Activated CD8-positive, alpha-beta memory T cell treated with anti-CD3 and anti-CD28 coated beads for 1 hour (primary cell): ENCODE measurements at regions not wholly inside any gene's neighbourhood (a gene's known extent, or its start where the extent isn't known, plus 50 kb on each side); places are given as distances from the start of the nearest gene placed in this dataset.
"Not testable (repeated sequence)": the region's sequence is repeated elsewhere in the genome, so short reads cannot be mapped to it uniquely, and the experiment has no call there.

ENCODE experiments used
- DNase-seq, 2 donors: peaks; one replicate each; pipeline ENCODE4 v3.0.0-alpha.2; 2020; ENCODE audit warnings: low read depth in 1 of 2; ENCODE audit errors: extremely low read depth in 1 of 2

- no peak for DNase-seq
These were observed 767.7 kb downstream of the DTWD2 start for GRCh38 chr5:118220556-118221195.

- no peak for DNase-seq
These were observed 776.7 kb downstream of the DTWD2 start for GRCh38 chr5:118211606-118212005.

DNA sequence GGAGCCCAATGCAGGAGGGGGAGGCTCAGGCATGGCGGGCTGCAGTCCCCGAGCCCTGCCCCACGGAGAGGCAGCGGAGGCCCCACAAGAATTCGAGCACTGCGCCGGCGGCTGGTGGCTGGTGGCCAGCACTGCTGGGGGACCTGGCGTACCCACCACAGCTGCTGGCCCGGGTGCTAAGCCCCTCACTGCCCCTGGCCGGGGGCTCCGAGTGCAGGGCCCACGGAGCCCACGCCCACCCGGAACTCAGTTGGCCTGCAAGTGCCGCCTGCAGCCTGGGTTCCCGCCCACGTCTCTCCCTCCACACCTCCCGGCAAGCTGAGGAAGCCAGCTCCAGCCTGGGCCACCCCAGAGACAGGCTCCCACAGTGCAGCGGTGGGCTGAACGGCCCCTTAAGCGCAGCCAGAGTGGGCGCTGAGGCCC, 780.3 kb downstream of the DTWD2 start:
- DNase-seq: no peak

DNA sequence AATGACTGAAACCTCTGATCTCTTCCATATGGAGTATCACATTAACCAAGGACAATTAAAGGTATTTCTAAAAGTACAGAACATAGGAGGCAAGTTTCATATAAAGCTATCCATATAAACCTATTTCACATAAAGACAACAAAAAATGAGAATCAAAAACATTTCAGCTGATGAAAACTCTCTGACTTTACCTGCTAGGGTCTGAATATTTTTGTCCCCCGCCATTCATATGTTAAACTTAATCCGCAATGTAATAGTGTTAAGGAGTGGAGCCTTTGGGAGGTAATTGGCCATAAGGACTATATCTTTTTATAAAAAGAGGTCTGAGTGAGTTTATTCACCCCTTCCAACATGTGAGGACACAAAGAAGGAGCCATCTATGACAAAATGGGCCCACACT, 788.5 kb downstream of the DTWD2 start:
- DNase-seq: no peak

- no peak for DNase-seq
These were observed 792.1 kb downstream of the DTWD2 start for GRCh38 chr5:118196229-118196628.

DNA sequence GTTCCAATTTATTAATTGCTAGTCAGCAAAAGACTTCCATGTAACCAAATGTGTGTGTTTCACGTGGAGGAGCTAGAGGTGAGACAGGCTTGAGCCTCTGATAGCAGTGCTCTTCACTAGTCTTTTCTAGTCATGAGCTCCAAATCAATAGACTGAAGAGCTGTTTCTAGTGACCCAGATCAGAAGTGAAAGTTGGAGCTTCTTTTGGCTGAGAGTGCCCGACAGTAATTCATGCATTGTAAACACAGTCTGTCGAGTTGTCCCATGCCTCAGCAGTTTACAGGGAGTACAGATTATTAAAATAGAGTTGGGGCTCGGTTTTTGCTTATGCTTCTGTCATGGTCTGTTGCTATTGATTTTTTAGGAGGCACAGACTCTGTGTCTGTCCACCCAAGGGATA, 793.1 kb downstream of the DTWD2 start:
- DNase-seq: no peak

GRCh38 chr5:118193194-118193905, 795.0 kb downstream of the DTWD2 start:
- no peak for DNase-seq

- DNase-seq: no peak
These were observed 803.3 kb downstream of the DTWD2 start for GRCh38 chr5:118185018-118185417.

GRCh38 chr5:118176146-118176545, 812.2 kb downstream of the DTWD2 start:
- no peak for DNase-seq

GRCh38 chr5:118174671-118175070, 813.7 kb downstream of the DTWD2 start:
- no peak for DNase-seq

DNA sequence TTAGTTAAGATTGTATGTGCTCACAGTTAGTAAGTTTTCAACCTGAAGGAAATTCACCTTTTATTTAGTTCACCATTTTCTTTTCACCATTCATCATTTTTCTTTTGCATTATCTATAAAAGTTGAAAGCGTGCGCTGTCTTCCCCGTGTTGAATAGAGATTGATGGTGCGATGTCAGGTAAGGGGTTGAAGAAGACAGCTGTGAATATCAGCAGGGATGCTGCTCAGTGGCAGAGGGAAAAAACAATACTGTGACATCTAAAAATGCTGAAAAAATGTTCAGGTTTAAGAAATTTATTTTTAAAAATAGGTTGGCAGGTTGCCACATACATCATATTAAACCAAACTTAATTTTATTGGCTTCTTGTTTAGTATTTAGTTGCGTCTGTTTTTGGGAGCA, 815.0 kb downstream of the DTWD2 start:
- no peak for DNase-seq

DNA sequence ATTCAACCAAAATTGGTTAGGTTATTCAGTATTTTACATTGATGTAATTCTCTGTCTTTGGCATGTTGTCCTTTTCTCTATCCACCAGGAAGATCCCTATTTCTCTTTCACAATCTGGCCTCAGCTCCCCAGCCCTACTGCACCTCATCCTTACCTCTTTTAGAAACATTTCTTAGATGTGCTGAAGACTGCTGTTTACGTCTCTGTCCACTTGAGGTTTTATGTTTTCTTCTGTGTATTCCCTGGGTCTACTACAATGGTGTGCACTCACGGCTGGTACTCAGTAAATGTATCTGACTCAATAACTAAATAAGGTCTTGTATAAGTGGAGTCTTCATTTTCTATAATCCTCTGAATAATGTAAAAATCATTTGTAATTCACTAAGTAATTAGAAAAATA, 822.7 kb downstream of the DTWD2 start:
- no peak for DNase-seq

- no peak for DNase-seq
These were observed 832.2 kb downstream of the DTWD2 start for GRCh38 chr5:118156181-118156580.

DNA sequence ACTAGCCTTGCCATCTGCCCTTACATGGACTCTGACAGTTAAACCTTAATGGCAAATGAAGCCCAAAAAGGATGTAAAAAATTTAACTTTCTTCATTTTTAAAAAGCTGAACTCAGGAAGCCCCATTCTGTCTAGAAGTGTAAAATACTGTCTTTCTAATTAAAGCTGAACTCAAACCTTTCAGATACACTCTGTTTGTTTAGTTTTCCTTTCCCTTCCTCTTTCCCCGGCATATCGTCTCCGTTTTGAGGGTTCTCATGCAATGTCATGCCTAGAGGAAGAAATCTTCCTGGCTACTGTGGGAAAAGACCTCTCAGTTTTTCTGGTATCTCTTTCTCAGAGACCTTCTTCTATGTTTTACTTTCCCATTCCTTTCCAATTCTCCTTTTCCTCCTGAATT, 841.5 kb downstream of the DTWD2 start:
- no peak for DNase-seq

- no peak for DNase-seq
These were observed 843.8 kb downstream of the DTWD2 start for GRCh38 chr5:118144540-118144939.

- no peak for DNase-seq
These were observed 849.0 kb downstream of the DTWD2 start for GRCh38 chr5:118139361-118139760.

GRCh38 chr5:118126159-118126558, 862.2 kb downstream of the DTWD2 start:
- no peak for DNase-seq

DNA sequence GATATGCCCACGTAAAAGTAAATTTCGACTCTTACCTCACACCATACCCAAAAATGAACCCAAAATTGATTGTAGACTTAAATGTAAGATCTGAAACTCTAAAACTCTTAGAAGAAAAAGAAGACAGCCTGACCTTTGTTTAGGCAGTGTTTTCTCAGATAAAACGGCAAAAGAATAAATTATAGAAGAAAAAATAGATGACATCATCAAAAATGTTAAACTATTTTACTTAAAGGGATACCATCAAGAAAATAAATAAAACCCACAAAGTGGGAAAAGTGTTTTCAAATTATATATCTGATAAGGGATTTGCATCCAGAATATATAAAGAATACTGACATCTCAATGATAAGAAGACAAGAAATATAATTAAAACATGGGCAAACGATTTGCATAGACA, 862.7 kb downstream of the DTWD2 start:
- no peak for DNase-seq

GRCh38 chr5:118121258-118121657, 867.1 kb downstream of the DTWD2 start:
- DNase-seq: no peak

DNA sequence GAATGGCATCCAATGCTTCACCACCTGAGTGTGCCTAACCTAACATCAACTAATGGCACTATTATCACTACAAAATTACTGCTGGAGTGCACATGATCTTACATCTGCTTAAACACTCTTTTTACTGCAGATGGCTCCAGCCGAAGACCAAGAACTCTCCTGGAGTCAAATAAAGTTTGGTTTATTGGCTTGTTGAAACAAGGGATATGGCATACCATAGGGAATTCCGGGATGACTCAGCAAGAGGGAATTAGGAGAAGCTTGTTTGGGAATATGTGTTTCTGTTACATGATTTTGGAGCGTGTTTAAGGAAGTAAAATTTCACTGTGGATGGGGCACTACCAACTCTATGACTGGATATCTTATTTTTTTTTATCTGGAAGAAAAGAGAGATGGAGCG, 872.6 kb downstream of the DTWD2 start:
- no peak for DNase-seq

GRCh38 chr5:118111956-118112355, 876.4 kb downstream of the DTWD2 start:
- DNase-seq: no peak

GRCh38 chr5:118107246-118107645, 881.1 kb downstream of the DTWD2 start:
- not testable (repeated sequence) for DNase-seq

- DNase-seq: no peak
These were observed 889.6 kb downstream of the DTWD2 start for GRCh38 chr5:118098716-118099115.
